Caco-2 (cell line): ENCODE measurements at regions not wholly inside any gene's neighbourhood (a gene's known extent, or its start where the extent isn't known, plus 50 kb on each side); places are given as distances from the start of the nearest gene placed in this dataset.

Source experiments
- BruUV-seq: library from RNA; stranded (reverse); fragments of 400-500 nt; replicated peaks from 2 replicates; lab custom pipeline; 2021; lab: Mats Ljungman, UMichigan
- CTCF ChIA-PET: fragments of 300-600 bp; sonication (Branson Sonifier 250); formaldehyde crosslinking; loops from one replicate; lab custom pipeline; 2022; ENCODE audit warnings: antibody characterized with exemption; lab: Charles Lee
- POLR2A ChIA-PET: fragments of 300-600 bp; sonication (Branson Sonifier 250); formaldehyde crosslinking; loops from one replicate; lab custom pipeline; 2022; ENCODE audit warnings: antibody characterized with exemption; lab: Charles Lee
- DNase-seq, 2 experiments: peaks; one replicate each; pipeline versions ENCODE4 v3.0.0 to v3.0.0-alpha.2; 2020 to 2022
- H3K27me3 ChIP-seq: replicated peaks from 2 replicates; pipeline ENCODE4 v1.6.0; 2011; ENCODE audit warnings: low read length; ENCODE audit not compliant: control insufficient read depth, insufficient read depth
- H3K36me3 ChIP-seq: 2 replicates; pipeline ENCODE4 v1.5.1; 2011; ENCODE audit warnings: low read length; ENCODE audit not compliant: control insufficient read depth, insufficient read depth
- H3K4me1 ChIP-seq: fragments of 250-450 bp; sonication (Bioruptor Pico); 2 replicates; pipeline ENCODE4 v1.5.1; 2020; ENCODE audit warnings: mild to moderate bottlenecking
- H3K4me3 ChIP-seq: 2 replicates; pipeline ENCODE4 v1.5.1; 2011; ENCODE audit warnings: low read depth, mild to moderate bottlenecking, control low read depth, low read length
- H3K9me3 ChIP-seq: fragments of 250-450 bp; sonication (Bioruptor Pico); 2 replicates; pipeline ENCODE4 v1.5.1; 2020; ENCODE audit warnings: mild to moderate bottlenecking, moderate library complexity
- H3K27ac Mint-ChIP-seq: one replicate; pipeline ENCODE4 v1.8.0; 2022; ENCODE audit warnings: mixed read lengths; ENCODE audit not compliant: unreplicated experiment
- H3K27me3 Mint-ChIP-seq: one replicate; pipeline ENCODE4 v1.8.0; 2022; ENCODE audit warnings: mixed read lengths; ENCODE audit not compliant: insufficient read depth, unreplicated experiment
- H3K36me3 Mint-ChIP-seq: one replicate; pipeline ENCODE4 v1.8.0; 2022; ENCODE audit warnings: mild to moderate bottlenecking, mixed read lengths; ENCODE audit not compliant: insufficient read depth, unreplicated experiment
- H3K4me1 Mint-ChIP-seq: one replicate; pipeline ENCODE4 v1.8.0; 2022; ENCODE audit warnings: low read depth, mixed read lengths; ENCODE audit not compliant: unreplicated experiment
- H3K4me3 Mint-ChIP-seq: one replicate; pipeline ENCODE4 v1.8.0; 2022; ENCODE audit warnings: mild to moderate bottlenecking, moderate library complexity, mixed read lengths; ENCODE audit not compliant: unreplicated experiment
- H3K9me3 Mint-ChIP-seq: one replicate; pipeline ENCODE4 v1.8.0; 2022; ENCODE audit warnings: mixed read lengths; ENCODE audit not compliant: unreplicated experiment
- CTCF ChIP-seq, 2 experiments: fragments of 200-600 bp in 1 of 2; IDR thresholded peaks; 1 replicate in 1 of 2; 2 replicates in 1 of 2; pipeline versions ENCODE4 v1.5.1 to v1.8.0; 2011 to 2022; ENCODE audit warnings: antibody characterized with exemption in 1 of 2, control low read depth in 1 of 2, inconsistent platforms in 1 of 2, low read depth in 1 of 2, low read length in 1 of 2, mild to moderate bottlenecking in 1 of 2, moderate library complexity in 1 of 2; ENCODE audit not compliant: insufficient read depth in 1 of 2, severe bottlenecking in 1 of 2, unreplicated experiment in 1 of 2
- intact Hi-C: fragments of 100-400 bp; cut with micrococcal nuclease; formaldehyde crosslinking; loops from one replicate; pipeline ENCODE4 v1.10.0; 2022; ENCODE audit not compliant: unreplicated experiment

GRCh38 chr13:71312923-71313322, 554.1 kb downstream of the DACH1 start:
- H3K4me3 ChIP-seq: no peak overlapping the region
- no peak for DNase-seq
- H3K36me3 Mint-ChIP-seq: no peaks in the 10 kb centered on the region
- no peaks in the 10 kb centered on the region for H3K9me3 Mint-ChIP-seq
- H3K4me3 Mint-ChIP-seq: no peak overlapping the region
- no peaks in the 10 kb centered on the region for H3K4me1 ChIP-seq
- H3K4me1 Mint-ChIP-seq: no peaks in the 10 kb centered on the region
- CTCF ChIA-PET: no interaction called here
- no TSS peak for BruUV-seq
- no peaks in the 10 kb centered on the region for H3K36me3 ChIP-seq
- intact Hi-C loops: loop anchor here (10.0 kb wide), 1 partner anchor 348 kb away; no protein-coding TSS in a partner anchor
- H3K27me3 ChIP-seq: no peaks in the 10 kb centered on the region
- H3K27me3 Mint-ChIP-seq: no peaks in the 10 kb centered on the region
- H3K27ac Mint-ChIP-seq: no peak overlapping the region
- POLR2A ChIA-PET: no interaction called here
- no peaks in the 10 kb centered on the region for H3K9me3 ChIP-seq
- no peak for TF ChIP-seq CTCF (IDR thresholded peaks at IDR 0.05; ENCODE audit: insufficient read depth in 1 of 2, low read depth in 1 of 2, low read length in 1 of 2, severe bottlenecking in 1 of 2, unreplicated experiment in 1 of 2)

- POLR2A ChIA-PET: no interaction called here
- Histone ChIP-seq H3K9me3 (no peaks in the 10 kb centered on the region), H3K4me3 (no peak overlapping the region), H3K4me1 (peaks cover 4% of the 10 kb centered on the region; the same call in 1 of the 2 replicates), H3K36me3 (no peaks in the 10 kb centered on the region), H3K27me3 (no peaks in the 10 kb centered on the region)
- no peak overlapping the region for H3K4me3 Mint-ChIP-seq
- TF ChIP-seq CTCF (IDR thresholded peaks at IDR 0.05; ENCODE audit: insufficient read depth in 1 of 2, low read depth in 1 of 2, low read length in 1 of 2, severe bottlenecking in 1 of 2, unreplicated experiment in 1 of 2): no peak
- intact Hi-C loops: loop anchor here (10.0 kb wide), 1 partner anchor 345 kb away; no protein-coding TSS in a partner anchor
- H3K27me3 Mint-ChIP-seq: no peaks in the 10 kb centered on the region
- CTCF ChIA-PET: no interaction called here
- no peaks in the 10 kb centered on the region for H3K4me1 Mint-ChIP-seq
- no peaks in the 10 kb centered on the region for H3K36me3 Mint-ChIP-seq
- H3K9me3 Mint-ChIP-seq: no peaks in the 10 kb centered on the region
- no TSS peak for BruUV-seq
- no peak for DNase-seq
- H3K27ac Mint-ChIP-seq: no peak overlapping the region
Measured at GRCh38 chr13:71309905-71310304, 557.1 kb downstream of the DACH1 start.

- Mint-ChIP-seq H3K4me3 (no peak overlapping the region), H3K9me3 (no peaks in the 10 kb centered on the region), H3K27ac (no peak overlapping the region), H3K27me3 (no peaks in the 10 kb centered on the region), H3K36me3 (no peaks in the 10 kb centered on the region), H3K4me1 (no peaks in the 10 kb centered on the region)
- ChIA-PET CTCF (no interaction called here), POLR2A (no interaction called here)
- no peak for TF ChIP-seq CTCF (IDR thresholded peaks at IDR 0.05; ENCODE audit: insufficient read depth in 1 of 2, low read depth in 1 of 2, low read length in 1 of 2, severe bottlenecking in 1 of 2, unreplicated experiment in 1 of 2)
- Histone ChIP-seq H3K9me3 (no peaks in the 10 kb centered on the region), H3K27me3 (no peaks in the 10 kb centered on the region), H3K4me3 (no peak overlapping the region), H3K4me1 (peaks cover 7% of the 10 kb centered on the region; the same call in 1 of the 2 replicates), H3K36me3 (no peaks in the 10 kb centered on the region)
- no peak for DNase-seq
- intact Hi-C loops: no loop called here
- no TSS peak for BruUV-seq
Measured at GRCh38 chr13:71306821-71307220, 560.2 kb downstream of the DACH1 start.
